ENCODE measurements at regions not wholly inside any gene's neighbourhood (a gene's known extent, or its start where the extent isn't known, plus 50 kb on each side); places are given as distances from the start of the nearest gene placed in this dataset.

GRCh38 chr3:166340604-166341266 lies 503.5 kb upstream of the BCHE start:
- Histone ChIP-seq H3K79me2 (ENCODE audit: low read depth) (no peaks in the 10 kb centered on the region), H2AFZ (replicated peaks) (no peak overlapping the region), H3K27ac (no peak overlapping the region), H4K20me1 (ENCODE audit: low read depth) (no peaks in the 10 kb centered on the region), H3K9ac (no peak overlapping the region), H3K36me3 (no peaks in the 10 kb centered on the region), H3K4me2 (no peak overlapping the region), H3K4me1 (no peaks in the 10 kb centered on the region), H3K9me3 (ENCODE audit: low read depth) (no peaks in the 10 kb centered on the region), H3K4me3 (no peak overlapping the region), H3F3A (ENCODE audit: low read depth) (no peaks in the 10 kb centered on the region), H3K27me3 (no peaks in the 10 kb centered on the region)
- Mint-ChIP-seq H3K27me3 (ENCODE audit: insufficient read depth, low read depth) (no peaks in the 10 kb centered on the region), H3K4me1 (no peaks in the 10 kb centered on the region), H3K36me3 (no peaks in the 10 kb centered on the region), H3K4me3 (no peak overlapping the region), H3K27ac (no peak overlapping the region), H3K9me3 (no peaks in the 10 kb centered on the region)
- TF ChIP-seq EZH2 (IDR thresholded peaks at IDR 0.05): no peak
- no peak for TF ChIP-seq CTCF (IDR thresholded peaks at IDR 0.05)
- no peak for TF ChIP-seq EZH2phosphoT487 (IDR thresholded peaks at IDR 0.05)
- DNase-seq (ENCODE audit: low spot score): no peak

DNA sequence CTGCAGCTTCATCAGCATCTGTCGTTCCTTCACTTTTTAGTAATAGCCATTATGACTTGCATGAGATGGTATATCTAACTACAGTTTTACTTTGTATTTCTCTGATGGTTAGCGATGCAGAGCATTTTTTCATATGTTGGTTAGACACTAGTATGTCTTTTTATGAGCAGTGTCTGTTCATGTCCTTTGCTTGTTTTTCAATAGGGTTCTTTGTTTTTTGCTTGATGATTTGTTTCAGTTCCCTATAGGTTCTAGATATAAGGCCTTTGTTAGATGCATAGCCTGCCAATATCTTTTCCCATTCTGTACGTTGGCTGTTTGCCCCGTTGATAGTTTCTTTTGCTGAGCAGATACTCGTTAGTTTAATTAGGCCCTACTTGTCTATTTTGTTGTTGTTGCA lies 487.2 kb upstream of the BCHE start:
- Histone ChIP-seq H3F3A (ENCODE audit: low read depth) (no peaks in the 10 kb centered on the region), H3K9me3 (ENCODE audit: low read depth) (no peaks in the 10 kb centered on the region), H3K79me2 (ENCODE audit: low read depth) (no peaks in the 10 kb centered on the region), H4K20me1 (ENCODE audit: low read depth) (no peaks in the 10 kb centered on the region), H3K36me3 (no peaks in the 10 kb centered on the region), H3K27me3 (no peaks in the 10 kb centered on the region), H2AFZ (replicated peaks) (no peak overlapping the region), H3K4me1 (no peaks in the 10 kb centered on the region), H3K4me3 (no peak overlapping the region), H3K4me2 (no peak overlapping the region), H3K9ac (no peak overlapping the region), H3K27ac (no peak overlapping the region)
- Mint-ChIP-seq H3K36me3 (no peaks in the 10 kb centered on the region), H3K27me3 (ENCODE audit: insufficient read depth, low read depth) (no peaks in the 10 kb centered on the region), H3K9me3 (no peaks in the 10 kb centered on the region), H3K4me1 (no peaks in the 10 kb centered on the region), H3K4me3 (no peak overlapping the region), H3K27ac (no peak overlapping the region)
- no peak for TF ChIP-seq CTCF (IDR thresholded peaks at IDR 0.05)
- no peak for TF ChIP-seq EZH2 (IDR thresholded peaks at IDR 0.05)
- TF ChIP-seq EZH2phosphoT487 (IDR thresholded peaks at IDR 0.05): no peak
- no peak for DNase-seq (ENCODE audit: low spot score)

- no peak overlapping the region for H3K4me3 Mint-ChIP-seq
- no peaks in the 10 kb centered on the region for H4K20me1 ChIP-seq (ENCODE audit: low read depth)
- H3K9me3 ChIP-seq (ENCODE audit: low read depth): no peaks in the 10 kb centered on the region
- TF ChIP-seq CTCF (IDR thresholded peaks at IDR 0.05) (no peak), EZH2phosphoT487 (IDR thresholded peaks at IDR 0.05) (no peak), EZH2 (IDR thresholded peaks at IDR 0.05) (no peak)
- H2AFZ ChIP-seq (replicated peaks): no peak overlapping the region
- H3K4me1 ChIP-seq: no peaks in the 10 kb centered on the region
- H3K27ac Mint-ChIP-seq: no peak overlapping the region
- H3K36me3 Mint-ChIP-seq: no peaks in the 10 kb centered on the region
- no peak overlapping the region for H3K27ac ChIP-seq
- no peaks in the 10 kb centered on the region for H3K4me1 Mint-ChIP-seq
- H3K36me3 ChIP-seq: no peaks in the 10 kb centered on the region
- H3K27me3 Mint-ChIP-seq (ENCODE audit: insufficient read depth, low read depth): no peaks in the 10 kb centered on the region
- H3F3A ChIP-seq (ENCODE audit: low read depth): no peaks in the 10 kb centered on the region
- H3K4me2 ChIP-seq: no peak overlapping the region
- no peak overlapping the region for H3K9ac ChIP-seq
- no peaks in the 10 kb centered on the region for H3K79me2 ChIP-seq (ENCODE audit: low read depth)
- no peaks in the 10 kb centered on the region for H3K9me3 Mint-ChIP-seq
- no peaks in the 10 kb centered on the region for H3K27me3 ChIP-seq
- H3K4me3 ChIP-seq: no peak overlapping the region
- no peak for DNase-seq (ENCODE audit: low spot score)
Measured at GRCh38 chr3:166322391-166322790, 485.2 kb upstream of the BCHE start.
